Endothelial cell of umbilical vein (primary cell): ENCODE measurements at regions not wholly inside any gene's neighbourhood (a gene's known extent, or its start where the extent isn't known, plus 50 kb on each side); places are given as distances from the start of the nearest gene placed in this dataset.

Experiments
- BruUV-seq: library from RNA; stranded (reverse); fragments of 400-500 nt; replicated peaks from 2 replicates; lab custom pipeline; 2021; lab: Mats Ljungman, UMichigan
- CTCF ChIA-PET: fragments of 300-600, 350-600 bp; sonication (Branson Sonifier 250); formaldehyde crosslinking; loops from one replicate; lab custom pipeline; 2021; ENCODE audit warnings: antibody characterized with exemption, inconsistent platforms; lab: Charles Lee
- POLR2A ChIA-PET: fragments of 300-600, 350-600 bp; sonication (Branson Sonifier 250); formaldehyde crosslinking; loops from one replicate; lab custom pipeline; 2021; ENCODE audit warnings: antibody characterized with exemption, inconsistent platforms; lab: Charles Lee
- DNase-seq: peaks from one replicate; pipeline ENCODE4 v3.0.0-alpha.2; 2011; ENCODE audit warnings: low read depth, low spot score
- FAIRE-seq: peaks from 2 replicates; lab custom pipeline; 2011; peaks lifted over from hg19 to GRCh38; lab: Jason Lieb, UNC
- H2AFZ ChIP-seq: 2 replicates; pipeline ENCODE4 v1.6.0; 2012; ENCODE audit warnings: low read depth, low read length, control low read depth, inconsistent platforms
- H3K27ac ChIP-seq: 2 replicates; pipeline ENCODE4 v1.5.1; 2011; ENCODE audit warnings: low read depth, mild to moderate bottlenecking, control low read depth, low read length, moderate library complexity; ENCODE audit not compliant: insufficient read depth
- H3K27me3 ChIP-seq, 2 experiments: 2 replicates each; pipeline versions ENCODE4 v1.6.0 to v1.6.1; 2011; ENCODE audit warnings: low read length in 2 of 2, mixed read lengths in 1 of 2; ENCODE audit not compliant: control insufficient read depth in 2 of 2, insufficient read depth in 2 of 2
- H3K36me3 ChIP-seq, 2 experiments: 2 replicates in 1 of 2; 3 replicates in 1 of 2; pipeline ENCODE4 v1.5.1; 2011; ENCODE audit warnings: low read length in 2 of 2, mild to moderate bottlenecking in 1 of 2, moderate library complexity in 1 of 2; ENCODE audit not compliant: control insufficient read depth in 2 of 2, insufficient read depth in 2 of 2; ENCODE audit errors: extremely low read depth in 1 of 2
- H3K4me1 ChIP-seq: 3 replicates; pipeline ENCODE4 v1.5.1; 2011; ENCODE audit warnings: mild to moderate bottlenecking, low read length; ENCODE audit not compliant: control insufficient read depth, insufficient read depth; ENCODE audit errors: extremely low read depth
- H3K4me2 ChIP-seq: 2 replicates; pipeline ENCODE4 v1.6.1; 2011; ENCODE audit warnings: low read length, control low read depth, mixed read lengths; ENCODE audit not compliant: insufficient read depth
- H3K4me3 ChIP-seq, 3 experiments: fragments of 200-600 bp in 1 of 3; sonication (generic), shearing (Covaris generic) in 1 of 3; replicated peaks in 1 of 3; 2 replicates each; pipeline ENCODE4 v1.5.1; 2011 to 2016; ENCODE audit warnings: control low read depth in 3 of 3, low read length in 3 of 3, mild to moderate bottlenecking in 2 of 3, inconsistent platforms in 1 of 3, low read depth in 1 of 3, moderate library complexity in 1 of 3; ENCODE audit not compliant: insufficient read depth in 1 of 3
- H3K79me2 ChIP-seq: 2 replicates; pipeline ENCODE4 v1.6.0; 2012; ENCODE audit warnings: low read length, inconsistent platforms; ENCODE audit not compliant: control insufficient read depth, insufficient read depth
- H3K9ac ChIP-seq: replicated peaks from 2 replicates; pipeline ENCODE3; 2011; ENCODE audit warnings: low read length, control low read depth; ENCODE audit not compliant: insufficient read depth; ENCODE audit errors: extremely low read depth
- H3K9me1 ChIP-seq: replicated peaks from 3 replicates; pipeline ENCODE4 v1.6.0; 2011; ENCODE audit warnings: mild to moderate bottlenecking, low read length; ENCODE audit not compliant: control insufficient read depth, insufficient read depth; ENCODE audit errors: extremely low read depth
- H3K9me3 ChIP-seq: replicated peaks from 2 replicates; pipeline ENCODE4 v1.5.1; 2012; ENCODE audit warnings: low read length, inconsistent platforms; ENCODE audit not compliant: control insufficient read depth, insufficient read depth
- H4K20me1 ChIP-seq: replicated peaks from 2 replicates; pipeline ENCODE3; 2011; ENCODE audit warnings: mild to moderate bottlenecking, low read length; ENCODE audit not compliant: control insufficient read depth, insufficient read depth; ENCODE audit errors: extremely low read depth
- CTCF ChIP-seq, 2 donors: IDR thresholded peaks; 1 replicate in 1 of 2; 2 replicates in 1 of 2; pipeline ENCODE4 v1.5.1; 2011; ENCODE audit warnings: low read length in 2 of 2, mild to moderate bottlenecking in 2 of 2, moderate library complexity in 2 of 2, control low read depth in 1 of 2, inconsistent platforms in 1 of 2, low read depth in 1 of 2; ENCODE audit not compliant: insufficient read depth in 1 of 2; ENCODE audit errors: extremely low read depth in 1 of 2
- EZH2 ChIP-seq: IDR thresholded peaks from 2 replicates; pipeline ENCODE4 v1.6.1; 2012; ENCODE audit warnings: borderline replicate concordance, low read depth, mild to moderate bottlenecking, moderate library complexity, low read length, inconsistent platforms; ENCODE audit not compliant: severe bottlenecking
- FOS ChIP-seq: IDR thresholded peaks from 2 replicates; pipeline ENCODE4 v1.6.1; 2011; ENCODE audit warnings: mild to moderate bottlenecking, low read length, moderate library complexity, borderline replicate concordance; ENCODE audit not compliant: insufficient read depth
- GATA2 ChIP-seq: IDR thresholded peaks from 2 replicates; pipeline ENCODE4 v1.7.0; 2011; ENCODE audit warnings: low read depth, mild to moderate bottlenecking, moderate library complexity, mixed read lengths, low read length; ENCODE audit not compliant: insufficient read length, insufficient read depth
- JUN ChIP-seq: IDR thresholded peaks from 2 replicates; pipeline ENCODE4 v1.6.1; 2011; ENCODE audit warnings: borderline replicate concordance, low read depth; ENCODE audit not compliant: insufficient read length, insufficient read depth
- MAX ChIP-seq: IDR thresholded peaks from 2 replicates; pipeline ENCODE4 v1.6.1; 2011; ENCODE audit not compliant: insufficient read depth, insufficient read length
- MYC ChIP-seq: IDR thresholded peaks from one replicate; pipeline ENCODE4 v1.6.1; 2011; ENCODE audit warnings: mild to moderate bottlenecking, low read depth, low read length
- POLR2A ChIP-seq: IDR thresholded peaks from 2 replicates; pipeline ENCODE4 v1.6.1; 2012; ENCODE audit warnings: low read depth, mild to moderate bottlenecking, control low read depth, low read length
- POLR2AphosphoS5 ChIP-seq: IDR thresholded peaks from 2 replicates; pipeline ENCODE4 v1.6.1; 2012; ENCODE audit warnings: low read depth, mild to moderate bottlenecking, control low read depth, low read length, moderate library complexity; ENCODE audit not compliant: insufficient read depth
- dilution Hi-C: fragments of 300-500 bp; cut with MboI; formaldehyde crosslinking; loops from one replicate; pipeline ENCODE4 v1.15.0; 2019; ENCODE audit warnings: low sequenced_read_pairs; ENCODE audit not compliant: extremely low pct_ligation_motif_present
- intact Hi-C: fragments of 100-400 bp; cut with micrococcal nuclease; formaldehyde crosslinking; loops from one replicate; pipeline ENCODE4 v1.10.0; 2022

GRCh38 chr2:187867165-187867564 is 312.9 kb upstream of the TFPI start:
- no peak overlapping the region for H3K9ac ChIP-seq
- no peaks in the 10 kb centered on the region for H3K79me2 ChIP-seq
- no peak overlapping the region for H3K4me2 ChIP-seq
- H3K9me3 ChIP-seq, result no peaks in the 10 kb centered on the region
- H3K4me3 ChIP-seq, result no peak overlapping the region
- DNase-seq, result no peak
- H3K27ac ChIP-seq, result no peak overlapping the region
- no peak overlapping the region for H2AFZ ChIP-seq
- no peaks in the 10 kb centered on the region for H3K27me3 ChIP-seq
- ChIA-PET POLR2A (interaction anchor here (0.8 kb wide), 1 partner anchor 12 kb away, joined by 3 read pairs; no protein-coding TSS in a partner anchor), CTCF (interaction anchor here (0.7 to 2.6 kb wide), 9 partner anchors 9 to 425 kb away, joined by 3 to 11 read pairs (median 5); no protein-coding TSS in a partner anchor)
- H3K4me1 ChIP-seq, result no peaks in the 10 kb centered on the region
- intact Hi-C loops (no loop called here), dilution Hi-C loops (no loop called here)
- no TSS peak for BruUV-seq
- FAIRE-seq, result no peak
- H3K9me1 ChIP-seq, result no peaks in the 10 kb centered on the region
- no peaks in the 10 kb centered on the region for H4K20me1 ChIP-seq
- H3K36me3 ChIP-seq, result no peaks in the 10 kb centered on the region
- TF ChIP-seq MAX, result no peak
- TF ChIP-seq POLR2AphosphoS5, result no peak
- no peak for TF ChIP-seq JUN
- TF ChIP-seq FOS, result no peak
- no peak for TF ChIP-seq EZH2
- TF ChIP-seq MYC, result no peak
- TF ChIP-seq POLR2A, result no peak
- TF ChIP-seq CTCF (IDR thresholded peaks at IDR 0.05; ENCODE audit: extremely low read depth in 1 of 2, insufficient read depth in 1 of 2, low read depth in 1 of 2, low read length in 2 of 2), result no peak
- TF ChIP-seq GATA2, result no peak
